ENCODE measurements at regions not wholly inside any gene's neighbourhood (a gene's known extent, or its start where the extent isn't known, plus 50 kb on each side); places are given as distances from the start of the nearest gene placed in this dataset.

DNA sequence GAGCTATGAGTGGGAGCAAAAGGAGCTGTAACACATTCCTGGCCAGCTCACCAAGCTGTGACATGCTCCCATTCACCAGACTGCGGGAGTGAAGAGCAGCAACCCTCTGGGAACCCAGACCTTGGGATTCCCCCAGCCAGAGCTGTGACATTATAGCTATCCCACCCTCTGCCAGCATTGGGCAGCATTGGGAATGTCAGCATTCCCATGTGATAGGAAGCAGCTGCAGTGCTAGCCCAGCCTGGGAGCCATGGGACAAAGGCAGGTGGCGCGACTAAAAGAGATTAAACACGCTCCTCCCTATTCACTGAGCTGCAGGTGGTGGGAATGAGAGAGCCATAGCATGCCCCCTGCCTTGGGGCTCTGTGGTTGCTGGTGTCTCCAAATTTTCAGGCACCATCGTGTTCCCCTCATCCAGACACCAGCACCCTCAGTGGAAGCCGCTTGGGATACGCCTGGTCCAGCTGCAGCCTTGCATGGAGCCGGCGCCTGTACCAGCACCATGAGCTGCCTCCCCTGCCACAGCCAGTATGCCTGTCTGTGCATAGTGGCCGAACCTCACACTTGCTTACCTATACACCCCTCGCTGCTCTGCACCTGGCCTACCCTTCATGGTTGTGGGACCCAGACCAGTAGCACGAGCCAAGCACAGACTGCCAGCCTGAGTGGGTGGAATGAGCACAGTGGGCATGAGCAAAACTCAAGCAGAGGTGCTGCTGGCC, 695.6 kb upstream of the GCFC2 start:
- TF ChIP-seq, protein P1, sequence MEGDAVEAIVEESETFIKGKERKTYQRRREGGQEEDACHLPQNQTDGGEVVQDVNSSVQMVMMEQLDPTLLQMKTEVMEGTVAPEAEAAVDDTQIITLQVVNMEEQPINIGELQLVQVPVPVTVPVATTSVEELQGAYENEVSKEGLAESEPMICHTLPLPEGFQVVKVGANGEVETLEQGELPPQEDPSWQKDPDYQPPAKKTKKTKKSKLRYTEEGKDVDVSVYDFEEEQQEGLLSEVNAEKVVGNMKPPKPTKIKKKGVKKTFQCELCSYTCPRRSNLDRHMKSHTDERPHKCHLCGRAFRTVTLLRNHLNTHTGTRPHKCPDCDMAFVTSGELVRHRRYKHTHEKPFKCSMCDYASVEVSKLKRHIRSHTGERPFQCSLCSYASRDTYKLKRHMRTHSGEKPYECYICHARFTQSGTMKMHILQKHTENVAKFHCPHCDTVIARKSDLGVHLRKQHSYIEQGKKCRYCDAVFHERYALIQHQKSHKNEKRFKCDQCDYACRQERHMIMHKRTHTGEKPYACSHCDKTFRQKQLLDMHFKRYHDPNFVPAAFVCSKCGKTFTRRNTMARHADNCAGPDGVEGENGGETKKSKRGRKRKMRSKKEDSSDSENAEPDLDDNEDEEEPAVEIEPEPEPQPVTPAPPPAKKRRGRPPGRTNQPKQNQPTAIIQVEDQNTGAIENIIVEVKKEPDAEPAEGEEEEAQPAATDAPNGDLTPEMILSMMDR (IDR thresholded peaks at IDR 0.05; ENCODE audit: insufficient read depth, low read length, poor library complexity, severe bottlenecking), result no peak
- TF ChIP-seq EZH2phosphoT487 (conservative IDR thresholded peaks at IDR 0.05; ENCODE audit: low read length), result no peak
